Sigmoid colon (tissue), 4 donors: ENCODE measurements at regions not wholly inside any gene's neighbourhood (a gene's known extent, or its start where the extent isn't known, plus 50 kb on each side); places are given as distances from the start of the nearest gene placed in this dataset.

Source experiments
- CTCF ChIP-seq, 4 experiments: fragments of 450-650 bp in 3 of 4; fragments of 200-600 bp in 1 of 4; IDR thresholded peaks; one replicate each; pipeline ENCODE4 v1.5.1; 2016 to 2019; ENCODE audit warnings: antibody characterized with exemption in 4 of 4, mild to moderate bottlenecking in 3 of 4, moderate library complexity in 2 of 4
- EP300 ChIP-seq, 4 donors: sonication (generic); formaldehyde crosslinking; IDR thresholded peaks; one replicate each; pipeline ENCODE4 v1.6.1; 2017; ENCODE audit warnings: antibody characterized with exemption in 4 of 4
- POLR2A ChIP-seq, 2 donors: fragments of 450-650 bp; IDR thresholded peaks; one replicate each; pipeline ENCODE4 v1.6.1; 2016; ENCODE audit warnings: antibody characterized with exemption in 2 of 2, mild to moderate bottlenecking in 2 of 2, moderate library complexity in 2 of 2
- POLR2AphosphoS5 ChIP-seq, 4 donors: sonication (generic); formaldehyde crosslinking; IDR thresholded peaks; one replicate each; pipeline ENCODE4 v1.6.1; 2017; ENCODE audit warnings: antibody characterized with exemption in 4 of 4

GRCh38 chr22:27466229-27466628 is 335.3 kb downstream of the MN1 start:
- TF ChIP-seq CTCF (IDR thresholded peaks at IDR 0.05), result no peak
- TF ChIP-seq EP300 (IDR thresholded peaks at IDR 0.05), result no peak
- TF ChIP-seq POLR2A (IDR thresholded peaks at IDR 0.05), result no peak
- TF ChIP-seq POLR2AphosphoS5 (IDR thresholded peaks at IDR 0.05), result no peak
